Psoas muscle (tissue), 7 donors: ENCODE measurements at regions not wholly inside any gene's neighbourhood (a gene's known extent, or its start where the extent isn't known, plus 50 kb on each side); places are given as distances from the start of the nearest gene placed in this dataset.
"Not testable (repeated sequence)": the region's sequence is repeated elsewhere in the genome, so short reads cannot be mapped to it uniquely, and the experiment has no call there.

Experiments
- ATAC-seq, 4 donors: fragments of 200-7000 bp; cut with Tn5 transposase; one replicate each; pipeline ENCODE4 v1.9.1; 2020; ENCODE audit warnings: moderate library complexity in 3 of 4, mild to moderate bottlenecking in 2 of 4
- DNase-seq, 2 donors: peaks; one replicate each; pipeline ENCODE4 v3.0.0-alpha.2; 2020
- H3K27ac ChIP-seq: fragments of 200-600 bp; one replicate; pipeline ENCODE4 v1.8.0; 2022
- H3K27me3 ChIP-seq, 3 donors: fragments of 200-600 bp in 1 of 3; one replicate each; pipeline versions ENCODE4 v1.6.1 to v1.8.0; 2013 to 2022; ENCODE audit warnings: low read length in 2 of 3, mild to moderate bottlenecking in 2 of 3, moderate library complexity in 1 of 3; ENCODE audit not compliant: insufficient read depth in 3 of 3
- H3K36me3 ChIP-seq, 2 donors: fragments of 200-600 bp in 1 of 2; one replicate each; pipeline versions ENCODE4 v1.6.1 to v1.8.0; 2013 to 2022; ENCODE audit warnings: low read depth in 1 of 2, mild to moderate bottlenecking in 1 of 2, moderate library complexity in 1 of 2; ENCODE audit not compliant: insufficient read depth in 1 of 2
- H3K4me1 ChIP-seq: fragments of 200-600 bp; one replicate; pipeline ENCODE4 v1.8.0; 2022
- H3K4me3 ChIP-seq: fragments of 200-600 bp; one replicate; pipeline ENCODE4 v1.8.0; 2022; ENCODE audit warnings: mild to moderate bottlenecking
- H3K9me3 ChIP-seq: fragments of 200-600 bp; one replicate; pipeline ENCODE4 v1.8.0; 2022
- CTCF ChIP-seq: fragments of 200-600 bp; IDR thresholded peaks from one replicate; pipeline ENCODE4 v1.8.0; 2022; ENCODE audit warnings: antibody characterized with exemption
- WGBS, 3 donors: extraction: QIAGEN DNeasy Blood & Tissue Kit; methylation state at CpG; one replicate each; pipeline versions ENCODE4 v1.1.6 to v1.1.7; 2013; 5-methylcytosine and 5-hydroxymethylcytosine counted together
- intact Hi-C, 2 donors: fragments of 100-400 bp; cut with DNase I; formaldehyde crosslinking; loops; one replicate each; pipeline versions ENCODE4 v1.11.0 to v1.14.2; 2022
- donor health status: healthy with polysubstance abuse.
- donor health status: DM: no; HTN: no; CAD: no; lungs with moderate emphysema.
- donor health status: Bipolar disorder and iron deficiency.
- donor health status: healthy.
- donor health status: DM: yes; HTN: yes; CAD: no.
- donor health status: DM: no; HTN: no; CAD: no.
- donor health status: DM: yes; HTN: yes; CAD: no.

- WGBS, 3 donors, result 78 to 89% (median 87%) methylated on average over 5 of the region's 5 CpGs
- no peaks in the 10 kb centered on the region for H3K4me1 ChIP-seq
- no peak overlapping the region for H3K4me3 ChIP-seq
- intact Hi-C loops, result no loop called here
- H3K27ac ChIP-seq, result no peak overlapping the region
- DNase-seq, result no peak
- TF ChIP-seq CTCF, result no peak
- ATAC-seq, result no peak
- no peaks in the 10 kb centered on the region for H3K27me3 ChIP-seq
- H3K36me3 ChIP-seq, result no peaks in the 10 kb centered on the region
- no peaks in the 10 kb centered on the region for H3K9me3 ChIP-seq
Measured at GRCh38 chr1:70790232-70790923, 257.2 kb downstream of the PTGER3 start.

DNA sequence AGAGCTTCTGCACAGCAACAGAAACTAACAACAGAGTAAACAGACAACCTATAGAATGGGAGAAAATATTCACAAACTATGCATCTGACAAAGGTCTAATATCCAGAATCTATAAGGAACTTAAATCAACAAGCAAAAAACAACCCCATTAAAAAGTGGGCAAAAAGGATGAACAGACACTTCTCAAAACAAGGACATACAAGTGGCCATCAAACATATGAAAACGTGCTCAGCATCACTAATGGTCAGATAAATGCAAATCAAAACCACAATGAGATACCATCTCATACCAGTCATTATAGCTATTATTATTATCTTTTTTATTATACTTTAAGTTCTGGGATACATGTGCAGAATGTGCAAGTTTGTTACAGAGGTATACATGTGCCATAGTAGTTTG is 252.6 kb downstream of the PTGER3 start:
- DNase-seq, intact Hi-C loops, H3K9me3 ChIP-seq, H3K27me3 ChIP-seq, ATAC-seq, H3K27ac ChIP-seq, H3K4me3 ChIP-seq, H3K4me1 ChIP-seq, H3K36me3 ChIP-seq: not testable (repeated sequence)
- WGBS, 3 donors, result 62 to 71% (median 67%) methylated on average over 1 of the region's 1 CpG

DNA sequence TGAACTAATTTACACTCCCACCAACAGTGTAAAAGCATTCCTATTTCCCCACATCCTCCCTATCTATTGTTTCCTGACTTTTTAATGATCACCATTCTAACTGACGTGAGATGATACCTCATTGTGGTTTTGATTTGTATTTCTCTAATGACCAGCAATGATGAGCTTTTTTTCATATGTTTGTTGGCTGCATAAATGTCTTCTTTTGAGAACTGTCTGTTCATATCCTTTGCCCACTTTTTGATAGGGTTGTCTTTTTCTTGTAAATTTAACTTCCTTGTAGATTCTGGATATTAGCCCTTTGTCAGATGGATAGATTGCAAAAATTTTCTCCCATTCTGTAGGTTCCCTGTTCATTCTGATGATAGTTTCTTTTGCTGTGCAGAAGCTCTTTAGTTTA is 251.3 kb downstream of the PTGER3 start:
- DNase-seq, H3K4me1 ChIP-seq, ATAC-seq, intact Hi-C loops, H3K36me3 ChIP-seq, H3K27me3 ChIP-seq, H3K9me3 ChIP-seq, H3K4me3 ChIP-seq, H3K27ac ChIP-seq: not testable (repeated sequence)
- 79 to 85% (median 81%) methylated on average over 1 of the region's 1 CpG for WGBS, 3 donors

- not testable (repeated sequence) for DNase-seq
- 72 to 80% (median 78%) methylated on average over 2 of the region's 2 CpGs for WGBS, 3 donors
Measured at GRCh38 chr1:70802625-70803024, 245.0 kb downstream of the PTGER3 start.

GRCh38 chr1:70805641-70806040 is 242.0 kb downstream of the PTGER3 start:
- Histone ChIP-seq H3K36me3 (no peaks in the 10 kb centered on the region), H3K27me3 (no peaks in the 10 kb centered on the region), H3K4me3 (no peak overlapping the region), H3K9me3 (no peaks in the 10 kb centered on the region), H3K27ac (no peak overlapping the region), H3K4me1 (no peaks in the 10 kb centered on the region)
- intact Hi-C loops, result no loop called here
- ATAC-seq (no peak), DNase-seq (no peak)
- TF ChIP-seq CTCF, result no peak
- WGBS, 3 donors, result 73 to 79% (median 76%) methylated on average over 6 of the region's 6 CpGs

More at GRCh38 chr1:70802625-70803024, 245.0 kb downstream of the PTGER3 start:
- ATAC-seq, H3K36me3 ChIP-seq, H3K4me3 ChIP-seq, H3K27me3 ChIP-seq, H3K4me1 ChIP-seq, H3K9me3 ChIP-seq, H3K27ac ChIP-seq, intact Hi-C loops: not testable (repeated sequence)

GRCh38 chr1:70807088-70807664 is 240.4 kb downstream of the PTGER3 start:
- intact Hi-C loops, result no loop called here
- Histone ChIP-seq H3K4me3 (no peak overlapping the region), H3K9me3 (no peaks in the 10 kb centered on the region), H3K4me1 (no peaks in the 10 kb centered on the region), H3K36me3 (no peaks in the 10 kb centered on the region), H3K27ac (no peak overlapping the region), H3K27me3 (no peaks in the 10 kb centered on the region)
- no peak for TF ChIP-seq CTCF
- DNase-seq (no peak), ATAC-seq (no peak)
- 52 to 76% (median 55%) methylated on average over 3 of the region's 3 CpGs for WGBS, 3 donors
